Esophagus (tissue), 2 donors: ENCODE measurements at regions not wholly inside any gene's neighbourhood (a gene's known extent, or its start where the extent isn't known, plus 50 kb on each side); places are given as distances from the start of the nearest gene placed in this dataset.

ENCODE experiments used
- H3K27ac ChIP-seq, 2 donors: one replicate each; pipeline ENCODE4 v1.5.1; 2013; ENCODE audit warnings: low read depth in 2 of 2, mild to moderate bottlenecking in 2 of 2, inconsistent platforms in 1 of 2, low read length in 1 of 2, moderate library complexity in 1 of 2
- H3K27me3 ChIP-seq, 2 donors: one replicate each; pipeline ENCODE4 v1.6.1; 2013; ENCODE audit warnings: low read length in 2 of 2, control low read depth in 1 of 2, mild to moderate bottlenecking in 1 of 2; ENCODE audit not compliant: insufficient read depth in 2 of 2, control insufficient read depth in 1 of 2
- H3K36me3 ChIP-seq, 2 donors: one replicate each; pipeline ENCODE4 v1.6.1; 2013; ENCODE audit warnings: low read length in 1 of 2; ENCODE audit not compliant: control insufficient read depth in 2 of 2, insufficient read depth in 2 of 2
- H3K4me1 ChIP-seq, 2 donors: one replicate each; pipeline ENCODE4 v1.6.1; 2013; ENCODE audit warnings: low read length in 1 of 2; ENCODE audit not compliant: control insufficient read depth in 2 of 2, insufficient read depth in 2 of 2
- H3K4me3 ChIP-seq, 2 donors: one replicate each; pipeline ENCODE4 v1.5.1; 2013; ENCODE audit warnings: low read length in 2 of 2, mild to moderate bottlenecking in 2 of 2, low read depth in 1 of 2, moderate library complexity in 1 of 2
- H3K9me3 ChIP-seq, 2 donors: one replicate each; pipeline ENCODE4 v1.6.1; 2013; ENCODE audit warnings: mild to moderate bottlenecking in 2 of 2, low read depth in 1 of 2, low read length in 1 of 2, moderate library complexity in 1 of 2; ENCODE audit not compliant: control insufficient read depth in 2 of 2, insufficient read depth in 1 of 2
- WGBS, 2 donors: extraction: QIAGEN DNeasy Blood & Tissue Kit; methylation state at CpG; one replicate each; pipeline ENCODE4 v1.1.7; 2013; 5-methylcytosine and 5-hydroxymethylcytosine counted together
- donor health status: healthy with polysubstance abuse.
- donor health status: Bipolar disorder and iron deficiency.

- 55 to 64% methylated on average over 8 of the region's 8 CpGs for WGBS, 2 donors
- Histone ChIP-seq H3K9me3 (peaks cover 0 to 2% of the 10 kb centered on the region in 2 donors), H3K36me3 (no peaks in the 10 kb centered on the region), H3K27me3 (no peaks in the 10 kb centered on the region), H3K4me1 (no peaks in the 10 kb centered on the region), H3K4me3 (no peak overlapping the region), H3K27ac (no peak overlapping the region)
Observed at GRCh38 chr19:28864024-28864503, 348.9 kb downstream of the UQCRFS1 start.

GRCh38 chr19:28862238-28862637 is 350.7 kb downstream of the UQCRFS1 start:
- H3K27me3 ChIP-seq, result no peaks in the 10 kb centered on the region
- H3K9me3 ChIP-seq, result no peaks in the 10 kb centered on the region
- 33 to 34% methylated on average over 3 of the region's 3 CpGs for WGBS, 2 donors
- H3K36me3 ChIP-seq, result no peaks in the 10 kb centered on the region
- H3K4me1 ChIP-seq, result no peaks in the 10 kb centered on the region
- H3K27ac ChIP-seq, result no peak overlapping the region
- no peak overlapping the region for H3K4me3 ChIP-seq

- H3K9me3 ChIP-seq, result no peaks in the 10 kb centered on the region
- H3K4me1 ChIP-seq, result no peaks in the 10 kb centered on the region
- no peak overlapping the region for H3K27ac ChIP-seq
- H3K27me3 ChIP-seq, result no peaks in the 10 kb centered on the region
- WGBS, 2 donors, result 56 to 67% methylated on average over 6 of the region's 6 CpGs
- no peaks in the 10 kb centered on the region for H3K36me3 ChIP-seq
- H3K4me3 ChIP-seq, result no peak overlapping the region
Observed at GRCh38 chr19:28859811-28860210, 353.1 kb downstream of the UQCRFS1 start.

- no peaks in the 10 kb centered on the region for H3K9me3 ChIP-seq
- H3K27me3 ChIP-seq, result no peaks in the 10 kb centered on the region
- no peak overlapping the region for H3K4me3 ChIP-seq
- no peaks in the 10 kb centered on the region for H3K36me3 ChIP-seq
- WGBS, 2 donors, result 62 to 83% methylated on average over 1 of the region's 1 CpG
- H3K27ac ChIP-seq, result no peak overlapping the region
- no peaks in the 10 kb centered on the region for H3K4me1 ChIP-seq
Observed at GRCh38 chr19:28858933-28859332, 354.0 kb downstream of the UQCRFS1 start.

GRCh38 chr19:28857967-28858366 is 355.0 kb downstream of the UQCRFS1 start:
- H3K27ac ChIP-seq, result no peak overlapping the region
- WGBS, 2 donors, result 70 to 74% methylated on average over 3 of the region's 3 CpGs
- no peaks in the 10 kb centered on the region for H3K27me3 ChIP-seq
- H3K36me3 ChIP-seq, result no peaks in the 10 kb centered on the region
- no peaks in the 10 kb centered on the region for H3K9me3 ChIP-seq
- H3K4me1 ChIP-seq, result no peaks in the 10 kb centered on the region
- no peak overlapping the region for H3K4me3 ChIP-seq

- WGBS, 2 donors, result 39 to 56% methylated on average over 3 of the region's 3 CpGs
- Histone ChIP-seq H3K9me3 (no peaks in the 10 kb centered on the region), H3K4me3 (no peak overlapping the region), H3K36me3 (no peaks in the 10 kb centered on the region), H3K27me3 (no peaks in the 10 kb centered on the region), H3K4me1 (no peaks in the 10 kb centered on the region), H3K27ac (no peak overlapping the region)
Observed at GRCh38 chr19:28855216-28855615, 357.7 kb downstream of the UQCRFS1 start.

GRCh38 chr19:28847468-28847867 is 365.5 kb downstream of the UQCRFS1 start:
- 82 to 91% methylated on average over 4 of the region's 4 CpGs for WGBS, 2 donors
- Histone ChIP-seq H3K4me1 (no peaks in the 10 kb centered on the region), H3K36me3 (no peaks in the 10 kb centered on the region), H3K27me3 (no peaks in the 10 kb centered on the region), H3K27ac (no peak overlapping the region), H3K4me3 (no peak overlapping the region), H3K9me3 (peaks cover 3 to 4% of the 10 kb centered on the region in 2 donors)

- Histone ChIP-seq H3K4me3 (no peak overlapping the region), H3K4me1 (no peaks in the 10 kb centered on the region), H3K27ac (no peak overlapping the region), H3K9me3 (peaks cover 3 to 4% of the 10 kb centered on the region in 2 donors), H3K27me3 (no peaks in the 10 kb centered on the region), H3K36me3 (no peaks in the 10 kb centered on the region)
- WGBS, 2 donors, result 93% methylated on average over 4 of the region's 4 CpGs
Observed at GRCh38 chr19:28846094-28846812, 366.7 kb downstream of the UQCRFS1 start.

- H3K4me3 ChIP-seq, result no peak overlapping the region
- H3K36me3 ChIP-seq, result no peaks in the 10 kb centered on the region
- no peaks in the 10 kb centered on the region for H3K27me3 ChIP-seq
- WGBS, 2 donors, result 51 to 65% methylated on average over 6 of the region's 6 CpGs
- no peaks in the 10 kb centered on the region for H3K4me1 ChIP-seq
- peaks cover 3 to 4% of the 10 kb centered on the region in 2 donors for H3K9me3 ChIP-seq
- H3K27ac ChIP-seq, result no peak overlapping the region
Observed at GRCh38 chr19:28843761-28844492, 369.0 kb downstream of the UQCRFS1 start.
